Choroid plexus epithelial cell (primary cell): ENCODE measurements at regions not wholly inside any gene's neighbourhood (a gene's known extent, or its start where the extent isn't known, plus 50 kb on each side); places are given as distances from the start of the nearest gene placed in this dataset.

Experiments used
- DNase-seq: peaks from one replicate; pipeline ENCODE4 v3.0.0-alpha.2; 2010; ENCODE audit warnings: low read depth
- H3K4me3 ChIP-seq: 2 replicates; pipeline ENCODE4 v1.5.1; 2011; ENCODE audit warnings: low read depth, mild to moderate bottlenecking, control low read depth, low read length, moderate library complexity
- CTCF ChIP-seq: conservative IDR thresholded peaks from 2 replicates; pipeline ENCODE4 v1.5.1; 2011; ENCODE audit warnings: low read depth, mild to moderate bottlenecking, control low read depth, inconsistent platforms, low read length, moderate library complexity

GRCh38 chr10:78707745-78708144, 361.0 kb upstream of the ZMIZ1 start:
- no peak overlapping the region for H3K4me3 ChIP-seq
- no peak for DNase-seq
- TF ChIP-seq CTCF = no peak

- DNase-seq = no peak
- TF ChIP-seq CTCF = no peak
- H3K4me3 ChIP-seq = no peak overlapping the region
Observed at GRCh38 chr10:78712147-78712546, 356.6 kb upstream of the ZMIZ1 start.

GRCh38 chr10:78713659-78714058, 355.1 kb upstream of the ZMIZ1 start:
- no peak for TF ChIP-seq CTCF
- no peak for DNase-seq
- H3K4me3 ChIP-seq = no peak overlapping the region

GRCh38 chr10:78714225-78714624, 354.5 kb upstream of the ZMIZ1 start:
- H3K4me3 ChIP-seq = no peak overlapping the region
- no peak for TF ChIP-seq CTCF
- no peak for DNase-seq

GRCh38 chr10:78715435-78715834, 353.3 kb upstream of the ZMIZ1 start:
- H3K4me3 ChIP-seq = no peak overlapping the region
- no peak for DNase-seq
- TF ChIP-seq CTCF = no peak

GRCh38 chr10:78716043-78716660, 352.6 kb upstream of the ZMIZ1 start:
- no peak for TF ChIP-seq CTCF
- H3K4me3 ChIP-seq = no peak overlapping the region

GRCh38 chr10:78717200-78717599, 351.6 kb upstream of the ZMIZ1 start:
- H3K4me3 ChIP-seq = no peak overlapping the region
- no peak for TF ChIP-seq CTCF
- DNase-seq = peak; percentile 8

More at GRCh38 chr10:78716043-78716660, 352.6 kb upstream of the ZMIZ1 start:
- DNase-seq = no peak
